Astrocyte (in vitro differentiated cells and primary cell): ENCODE measurements at regions not wholly inside any gene's neighbourhood (a gene's known extent, or its start where the extent isn't known, plus 50 kb on each side); places are given as distances from the start of the nearest gene placed in this dataset.

ENCODE experiments used
- DNase-seq: peaks from one replicate; pipeline ENCODE4 v3.0.0-alpha.2; 2010; ENCODE audit warnings: low read depth
- FAIRE-seq: peaks from 2 replicates; lab custom pipeline; 2011; peaks lifted over from hg19 to GRCh38; lab: Jason Lieb, UNC
- H2AFZ ChIP-seq: 2 replicates; pipeline ENCODE4 v1.6.0; 2012; ENCODE audit warnings: low read depth, low read length, inconsistent platforms
- H3K27ac ChIP-seq: 2 replicates; pipeline ENCODE4 v1.5.1; 2011; ENCODE audit warnings: low read depth, low read length, inconsistent platforms
- H3K27me3 ChIP-seq: 2 replicates; pipeline ENCODE4 v1.6.0; 2011; ENCODE audit warnings: low read length, inconsistent platforms; ENCODE audit not compliant: insufficient read depth
- H3K36me3 ChIP-seq: 2 replicates; pipeline ENCODE4 v1.5.1; 2011; ENCODE audit warnings: low read length, inconsistent platforms; ENCODE audit not compliant: insufficient read depth
- H3K4me1 ChIP-seq: 2 replicates; pipeline ENCODE4 v1.5.1; 2011; ENCODE audit warnings: low read length, inconsistent platforms; ENCODE audit not compliant: insufficient read depth
- H3K4me2 ChIP-seq: 2 replicates; pipeline ENCODE4 v1.6.0; 2012; ENCODE audit warnings: low read length, inconsistent platforms
- H3K4me3 ChIP-seq: 2 replicates; pipeline ENCODE4 v1.5.1; 2011; ENCODE audit warnings: low read depth, mild to moderate bottlenecking, low read length, inconsistent platforms; ENCODE audit not compliant: insufficient read depth
- H3K79me2 ChIP-seq: 2 replicates; pipeline ENCODE4 v1.6.0; 2012; ENCODE audit warnings: mild to moderate bottlenecking, low read length, inconsistent platforms; ENCODE audit not compliant: insufficient read depth
- H3K9ac ChIP-seq: 2 replicates; pipeline ENCODE4 v1.6.0; 2012; ENCODE audit warnings: mild to moderate bottlenecking, low read length, inconsistent platforms
- H3K9me3 ChIP-seq: 2 replicates; pipeline ENCODE4 v1.5.1; 2012; ENCODE audit warnings: low read depth, mild to moderate bottlenecking, low read length, inconsistent platforms; ENCODE audit not compliant: insufficient read depth
- H4K20me1 ChIP-seq: 2 replicates; pipeline ENCODE4 v1.6.0; 2012; ENCODE audit warnings: low read length, inconsistent platforms; ENCODE audit not compliant: insufficient read depth
- H3K27ac Mint-ChIP-seq: one replicate; pipeline ENCODE4 v1.8.0; 2021; ENCODE audit warnings: mild to moderate bottlenecking, mixed read lengths; ENCODE audit not compliant: unreplicated experiment
- H3K27me3 Mint-ChIP-seq: one replicate; pipeline ENCODE4 v1.8.0; 2021; ENCODE audit warnings: low read depth, mixed read lengths; ENCODE audit not compliant: unreplicated experiment
- H3K36me3 Mint-ChIP-seq: one replicate; pipeline ENCODE4 v1.8.0; 2021; ENCODE audit warnings: low read depth, mixed read lengths; ENCODE audit not compliant: unreplicated experiment
- H3K4me1 Mint-ChIP-seq: one replicate; pipeline ENCODE4 v1.8.0; 2021; ENCODE audit warnings: low read depth, mixed read lengths; ENCODE audit not compliant: unreplicated experiment
- H3K4me3 Mint-ChIP-seq: one replicate; pipeline ENCODE4 v1.8.0; 2021; ENCODE audit warnings: mild to moderate bottlenecking, moderate library complexity, mixed read lengths; ENCODE audit not compliant: unreplicated experiment
- H3K9me3 Mint-ChIP-seq: one replicate; pipeline ENCODE4 v1.8.0; 2021; ENCODE audit warnings: mild to moderate bottlenecking, mixed read lengths; ENCODE audit not compliant: unreplicated experiment
- CTCF ChIP-seq: IDR thresholded peaks from 2 replicates; pipeline ENCODE4 v1.5.1; 2011; ENCODE audit warnings: low read depth, mild to moderate bottlenecking, inconsistent platforms, low read length, moderate library complexity; ENCODE audit not compliant: insufficient read depth
- EZH2 ChIP-seq: IDR thresholded peaks from 2 replicates; pipeline ENCODE4 v1.6.1; 2012; ENCODE audit warnings: mild to moderate bottlenecking, low read length, inconsistent platforms; ENCODE audit not compliant: insufficient read depth

DNA sequence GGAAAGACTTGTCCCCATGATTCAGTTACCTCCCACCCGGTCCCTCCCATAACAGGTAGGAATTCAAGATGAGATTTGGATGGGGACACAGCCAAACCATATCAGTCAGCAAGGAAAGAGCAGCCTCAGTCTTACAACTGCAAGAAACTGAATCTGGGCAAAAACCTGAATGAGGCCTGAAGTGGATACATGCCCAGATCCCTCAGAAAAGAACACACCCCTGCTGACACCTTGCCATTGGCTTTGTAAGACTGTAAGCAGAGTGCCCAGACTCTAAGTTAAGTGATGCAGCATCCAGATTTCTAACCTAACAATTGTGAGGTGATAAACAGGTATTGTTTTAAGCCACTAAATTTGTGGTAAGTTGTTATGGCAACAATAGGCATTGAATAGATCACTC is 670.8 kb downstream of the SORCS1 start:
- Histone ChIP-seq H3K9me3 (no peaks in the 10 kb centered on the region), H4K20me1 (no peaks in the 10 kb centered on the region), H3K36me3 (no peaks in the 10 kb centered on the region), H3K27me3 (no peaks in the 10 kb centered on the region), H3K4me2 (no peak overlapping the region), H3K4me1 (no peaks in the 10 kb centered on the region), H3K79me2 (no peaks in the 10 kb centered on the region), H3K9ac (no peak overlapping the region), H3K27ac (no peak overlapping the region), H3K4me3 (no peak overlapping the region), H2AFZ (no peak overlapping the region)
- H3K27me3 Mint-ChIP-seq, result peaks cover 7% of the 10 kb centered on the region
- H3K27ac Mint-ChIP-seq, result no peak overlapping the region
- H3K4me1 Mint-ChIP-seq, result no peaks in the 10 kb centered on the region
- FAIRE-seq, result no peak
- H3K36me3 Mint-ChIP-seq, result no peaks in the 10 kb centered on the region
- no peak overlapping the region for H3K4me3 Mint-ChIP-seq
- peaks cover 2% of the 10 kb centered on the region for H3K9me3 Mint-ChIP-seq
- no peak for DNase-seq
- TF ChIP-seq CTCF, result no peak

DNA sequence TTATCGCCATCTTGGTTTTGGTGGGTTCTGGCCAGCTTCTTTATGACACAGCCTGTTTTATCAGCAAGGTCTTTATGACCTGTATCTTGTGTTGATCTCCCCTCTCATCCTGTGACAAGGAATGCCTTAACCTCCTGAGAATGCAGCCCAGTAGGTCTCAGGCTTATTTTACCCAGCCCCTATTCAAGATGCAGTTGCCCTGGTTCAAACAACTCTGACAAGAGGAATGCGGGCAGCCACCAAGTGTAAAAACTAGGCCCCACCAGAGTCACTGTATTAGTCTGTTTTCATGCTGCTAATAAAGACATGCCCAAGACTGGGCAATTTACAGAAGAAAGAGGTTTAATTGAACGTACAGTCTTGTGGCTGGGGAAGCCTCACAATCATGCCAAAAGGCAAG is 671.3 kb downstream of the SORCS1 start:
- peaks cover 7% of the 10 kb centered on the region for H3K27me3 Mint-ChIP-seq
- no peak overlapping the region for H3K9ac ChIP-seq

GRCh38 chr10:106487726-106488125 is 676.8 kb downstream of the SORCS1 start:
- Histone ChIP-seq H3K9me3 (no peaks in the 10 kb centered on the region), H3K9ac (no peak overlapping the region), H4K20me1 (no peaks in the 10 kb centered on the region), H3K4me2 (no peak overlapping the region), H3K4me1 (no peaks in the 10 kb centered on the region), H3K79me2 (no peaks in the 10 kb centered on the region), H3K27me3 (no peaks in the 10 kb centered on the region), H3K27ac (no peak overlapping the region), H3K4me3 (no peak overlapping the region), H3K36me3 (no peaks in the 10 kb centered on the region), H2AFZ (no peak overlapping the region)
- DNase-seq (no peak), FAIRE-seq (no peak)
- Mint-ChIP-seq H3K36me3 (no peaks in the 10 kb centered on the region), H3K4me3 (no peak overlapping the region), H3K4me1 (no peaks in the 10 kb centered on the region), H3K27me3 (no peaks in the 10 kb centered on the region), H3K9me3 (peaks cover 2% of the 10 kb centered on the region), H3K27ac (no peak overlapping the region)
- no peak for TF ChIP-seq EZH2
- TF ChIP-seq CTCF, result no peak

More for the DNA sequence above, 671.3 kb downstream of the SORCS1 start:
- Histone ChIP-seq H3K27me3 (no peaks in the 10 kb centered on the region), H3K79me2 (no peaks in the 10 kb centered on the region), H3K4me3 (no peak overlapping the region), H4K20me1 (no peaks in the 10 kb centered on the region), H3K4me2 (no peak overlapping the region), H3K36me3 (no peaks in the 10 kb centered on the region), H3K27ac (no peak overlapping the region), H3K4me1 (no peaks in the 10 kb centered on the region), H3K9me3 (no peaks in the 10 kb centered on the region), H2AFZ (no peak overlapping the region)
- H3K4me3 Mint-ChIP-seq, result no peak overlapping the region
- no peak for FAIRE-seq
- H3K9me3 Mint-ChIP-seq, result peaks cover 2% of the 10 kb centered on the region
- DNase-seq, result no peak
- TF ChIP-seq EZH2 (no peak), CTCF (no peak)
- no peaks in the 10 kb centered on the region for H3K36me3 Mint-ChIP-seq
- H3K4me1 Mint-ChIP-seq, result no peaks in the 10 kb centered on the region
- H3K27ac Mint-ChIP-seq, result no peak overlapping the region
